Testis (tissue), 2 donors: ENCODE measurements at regions not wholly inside any gene's neighbourhood (a gene's known extent, or its start where the extent isn't known, plus 50 kb on each side); places are given as distances from the start of the nearest gene placed in this dataset.

Experiments
- POLR2A ChIP-seq: fragments of 450-650 bp; IDR thresholded peaks from one replicate; pipeline ENCODE4 v1.6.1; 2017; ENCODE audit warnings: antibody characterized with exemption, mild to moderate bottlenecking, moderate library complexity
- TF ChIP-seq, protein P1 (sequence below), 3 experiments: fragments of 450-650 bp in 2 of 3; fragments of 200-600 bp in 1 of 3; sonication (generic) in 1 of 3; IDR thresholded peaks; one replicate each; pipeline ENCODE4 v1.5.1; 2016 to 2019; ENCODE audit warnings: antibody characterized with exemption in 3 of 3, mild to moderate bottlenecking in 2 of 3, moderate library complexity in 1 of 3

GRCh38 chr3:152915695-152916094 lies 80.8 kb downstream of the P2RY1 start:
- TF ChIP-seq, protein P1, sequence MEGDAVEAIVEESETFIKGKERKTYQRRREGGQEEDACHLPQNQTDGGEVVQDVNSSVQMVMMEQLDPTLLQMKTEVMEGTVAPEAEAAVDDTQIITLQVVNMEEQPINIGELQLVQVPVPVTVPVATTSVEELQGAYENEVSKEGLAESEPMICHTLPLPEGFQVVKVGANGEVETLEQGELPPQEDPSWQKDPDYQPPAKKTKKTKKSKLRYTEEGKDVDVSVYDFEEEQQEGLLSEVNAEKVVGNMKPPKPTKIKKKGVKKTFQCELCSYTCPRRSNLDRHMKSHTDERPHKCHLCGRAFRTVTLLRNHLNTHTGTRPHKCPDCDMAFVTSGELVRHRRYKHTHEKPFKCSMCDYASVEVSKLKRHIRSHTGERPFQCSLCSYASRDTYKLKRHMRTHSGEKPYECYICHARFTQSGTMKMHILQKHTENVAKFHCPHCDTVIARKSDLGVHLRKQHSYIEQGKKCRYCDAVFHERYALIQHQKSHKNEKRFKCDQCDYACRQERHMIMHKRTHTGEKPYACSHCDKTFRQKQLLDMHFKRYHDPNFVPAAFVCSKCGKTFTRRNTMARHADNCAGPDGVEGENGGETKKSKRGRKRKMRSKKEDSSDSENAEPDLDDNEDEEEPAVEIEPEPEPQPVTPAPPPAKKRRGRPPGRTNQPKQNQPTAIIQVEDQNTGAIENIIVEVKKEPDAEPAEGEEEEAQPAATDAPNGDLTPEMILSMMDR (IDR thresholded peaks at IDR 0.05): no peak
- no peak for TF ChIP-seq POLR2A
